EH (cell line): ENCODE measurements at regions not wholly inside any gene's neighbourhood (a gene's known extent, or its start where the extent isn't known, plus 50 kb on each side); places are given as distances from the start of the nearest gene placed in this dataset.
"Not testable (repeated sequence)": the region's sequence is repeated elsewhere in the genome, so short reads cannot be mapped to it uniquely, and the experiment has no call there.

Experiments used
- DNase-seq: peaks from one replicate; pipeline ENCODE4 v3.0.0-alpha.2; 2015; ENCODE audit warnings: low read depth

GRCh38 chr2:101610750-101611315 lies 86.7 kb upstream of the MAP4K4 start:
- DNase-seq: no peak

- DNase-seq: no peak
These were observed 88.1 kb upstream of the MAP4K4 start for GRCh38 chr2:101609433-101609832.

- DNase-seq: peak; percentile 11
These were observed 88.8 kb upstream of the MAP4K4 start for GRCh38 chr2:101608408-101609310.

GRCh38 chr2:101597347-101597944 lies 100.1 kb upstream of the MAP4K4 start:
- DNase-seq: peak; percentile 48

GRCh38 chr2:101596333-101596732 lies 101.2 kb upstream of the MAP4K4 start:
- no peak for DNase-seq

- no peak for DNase-seq
These were observed 110.3 kb upstream of the MAP4K4 start for GRCh38 chr2:101587251-101587650.

- DNase-seq: no peak
These were observed 108.9 kb upstream of the RFX8 start for GRCh38 chr2:101583861-101584260.

GRCh38 chr2:101581675-101582299 lies 106.9 kb upstream of the RFX8 start:
- DNase-seq: no peak

GRCh38 chr2:101580528-101580927 lies 105.6 kb upstream of the RFX8 start:
- no peak for DNase-seq

GRCh38 chr2:101578671-101579070 lies 103.8 kb upstream of the RFX8 start:
- no peak for DNase-seq

- DNase-seq: not testable (repeated sequence)
These were observed 103.2 kb upstream of the RFX8 start for GRCh38 chr2:101578135-101578534.

- peak; percentile 8 for DNase-seq
These were observed 102.3 kb upstream of the RFX8 start for GRCh38 chr2:101577173-101577572.

- no peak for DNase-seq
These were observed 99.7 kb upstream of the RFX8 start for GRCh38 chr2:101574622-101575021.

- DNase-seq: no peak
These were observed 97.0 kb upstream of the RFX8 start for GRCh38 chr2:101571951-101572350.

GRCh38 chr2:101569886-101570520 lies 95.1 kb upstream of the RFX8 start:
- no peak for DNase-seq

- DNase-seq: no peak
These were observed 94.1 kb upstream of the RFX8 start for GRCh38 chr2:101568969-101569368.

GRCh38 chr2:101566632-101567228 lies 91.8 kb upstream of the RFX8 start:
- DNase-seq: no peak

GRCh38 chr2:101563849-101564248 lies 88.9 kb upstream of the RFX8 start:
- DNase-seq: no peak

GRCh38 chr2:101560780-101561315 lies 85.9 kb upstream of the RFX8 start:
- no peak for DNase-seq

- DNase-seq: peak; percentile 54
These were observed 84.6 kb upstream of the RFX8 start for GRCh38 chr2:101559551-101559950.

GRCh38 chr2:101558740-101559525 lies 84.0 kb upstream of the RFX8 start:
- peak; percentile 76 for DNase-seq
